Chondrocyte (in vitro differentiated cells): ENCODE measurements at regions not wholly inside any gene's neighbourhood (a gene's known extent, or its start where the extent isn't known, plus 50 kb on each side); places are given as distances from the start of the nearest gene placed in this dataset.
A peak's percentile ranks its signal among the peaks of the same experiment; 100 is the strongest.

ENCODE experiments used
- DNase-seq: peaks from one replicate; pipeline ENCODE4 v3.0.0; 2021; ENCODE audit warnings: mixed read lengths, low spot score
- H3K27ac Mint-ChIP-seq: one replicate; pipeline ENCODE4 v1.8.0; 2021; ENCODE audit warnings: mild to moderate bottlenecking, moderate library complexity, mixed read lengths; ENCODE audit not compliant: unreplicated experiment
- H3K27me3 Mint-ChIP-seq: 2 replicates; pipeline ENCODE4 v1.8.0; 2021; ENCODE audit warnings: low read depth, mixed read lengths
- H3K36me3 Mint-ChIP-seq: 2 replicates; pipeline ENCODE4 v1.8.0; 2021; ENCODE audit warnings: low read depth, mixed read lengths
- H3K4me1 Mint-ChIP-seq: 2 replicates; pipeline ENCODE4 v1.8.0; 2021; ENCODE audit warnings: low read depth, mild to moderate bottlenecking, mixed read lengths
- H3K4me3 Mint-ChIP-seq: one replicate; pipeline ENCODE4 v1.8.0; 2021; ENCODE audit warnings: mild to moderate bottlenecking, moderate library complexity, mixed read lengths; ENCODE audit not compliant: unreplicated experiment
- H3K9me3 Mint-ChIP-seq: 2 replicates; pipeline ENCODE4 v1.8.0; 2021; ENCODE audit warnings: low read depth, mixed read lengths
- TF ChIP-seq, protein P1 (sequence below): fragments of 200-600 bp; sonication (generic); IDR thresholded peaks from 2 replicates; pipeline ENCODE4 v1.5.0; 2021; ENCODE audit warnings: antibody characterized with exemption, mild to moderate bottlenecking, moderate library complexity

DNA sequence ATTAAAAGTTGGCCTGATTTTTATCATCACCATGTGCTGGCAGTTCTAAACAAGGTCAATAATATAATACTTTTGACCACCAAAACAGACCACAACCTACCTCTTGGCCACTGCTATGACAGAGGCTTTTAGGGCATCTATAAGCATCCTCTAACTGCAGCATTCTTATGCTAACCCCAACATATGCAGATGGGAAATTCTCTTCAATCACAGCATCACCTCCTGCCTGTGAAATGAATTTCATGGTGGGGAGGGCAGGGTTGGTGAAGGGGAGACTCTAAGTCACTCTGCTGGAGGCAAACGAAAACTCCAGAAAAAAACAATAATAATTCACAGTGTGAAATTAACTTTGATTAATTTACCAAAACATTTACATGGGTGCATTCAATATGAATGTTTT lies 78.8 kb upstream of the FAR2 start:
- Mint-ChIP-seq H3K27ac (no peak overlapping the region), H3K36me3 (no peaks in the 10 kb centered on the region), H3K4me1 (peaks cover 15% of the 10 kb centered on the region), H3K27me3 (no peaks in the 10 kb centered on the region), H3K4me3 (no peak overlapping the region), H3K9me3 (no peaks in the 10 kb centered on the region)
- DNase-seq: no peak
- TF ChIP-seq, protein P1, sequence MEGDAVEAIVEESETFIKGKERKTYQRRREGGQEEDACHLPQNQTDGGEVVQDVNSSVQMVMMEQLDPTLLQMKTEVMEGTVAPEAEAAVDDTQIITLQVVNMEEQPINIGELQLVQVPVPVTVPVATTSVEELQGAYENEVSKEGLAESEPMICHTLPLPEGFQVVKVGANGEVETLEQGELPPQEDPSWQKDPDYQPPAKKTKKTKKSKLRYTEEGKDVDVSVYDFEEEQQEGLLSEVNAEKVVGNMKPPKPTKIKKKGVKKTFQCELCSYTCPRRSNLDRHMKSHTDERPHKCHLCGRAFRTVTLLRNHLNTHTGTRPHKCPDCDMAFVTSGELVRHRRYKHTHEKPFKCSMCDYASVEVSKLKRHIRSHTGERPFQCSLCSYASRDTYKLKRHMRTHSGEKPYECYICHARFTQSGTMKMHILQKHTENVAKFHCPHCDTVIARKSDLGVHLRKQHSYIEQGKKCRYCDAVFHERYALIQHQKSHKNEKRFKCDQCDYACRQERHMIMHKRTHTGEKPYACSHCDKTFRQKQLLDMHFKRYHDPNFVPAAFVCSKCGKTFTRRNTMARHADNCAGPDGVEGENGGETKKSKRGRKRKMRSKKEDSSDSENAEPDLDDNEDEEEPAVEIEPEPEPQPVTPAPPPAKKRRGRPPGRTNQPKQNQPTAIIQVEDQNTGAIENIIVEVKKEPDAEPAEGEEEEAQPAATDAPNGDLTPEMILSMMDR: no peak

DNA sequence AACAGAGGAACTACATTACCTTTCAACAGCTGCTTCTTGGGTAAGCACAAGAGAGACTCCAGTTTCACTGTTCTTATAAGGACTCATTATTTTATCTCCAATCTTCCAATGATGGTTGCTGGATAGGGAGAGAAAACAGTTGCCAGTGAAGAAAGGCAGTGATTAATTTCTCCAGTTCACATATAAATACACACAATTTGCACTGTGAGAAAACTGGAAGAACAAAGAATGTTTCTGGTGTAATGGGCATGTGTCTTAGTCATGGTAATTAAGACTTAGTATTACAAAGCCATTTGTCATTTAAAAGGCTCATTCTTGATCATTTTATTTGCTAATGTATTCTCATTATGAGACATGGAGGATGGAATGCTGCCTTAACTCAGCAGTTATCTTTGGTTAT lies 78.0 kb upstream of the FAR2 start:
- no peaks in the 10 kb centered on the region for H3K9me3 Mint-ChIP-seq
- H3K27me3 Mint-ChIP-seq: no peaks in the 10 kb centered on the region
- no peak overlapping the region for H3K4me3 Mint-ChIP-seq
- TF ChIP-seq, protein P1: no peak
- no peak overlapping the region for H3K27ac Mint-ChIP-seq
- H3K4me1 Mint-ChIP-seq: peaks cover 15% of the 10 kb centered on the region
- H3K36me3 Mint-ChIP-seq: no peaks in the 10 kb centered on the region
- DNase-seq: no peak

DNA sequence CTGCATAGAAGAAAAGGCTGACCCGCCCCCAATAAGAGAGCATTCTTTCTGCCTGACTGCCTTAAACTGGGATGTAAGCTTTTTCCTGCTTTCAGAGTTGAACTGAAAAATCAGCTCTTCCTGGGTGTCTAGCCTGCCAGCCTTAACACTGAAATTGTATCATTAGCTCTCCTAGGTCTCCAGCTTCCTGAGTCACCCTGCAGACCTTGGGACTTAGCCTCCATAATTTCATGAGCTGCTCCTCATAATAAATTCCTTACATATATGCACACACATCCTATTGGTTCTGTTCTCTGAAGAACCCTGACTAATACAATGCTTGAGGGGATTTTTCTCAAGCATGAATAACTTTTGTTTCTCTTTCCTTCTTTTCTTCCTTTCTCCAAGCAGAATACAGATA lies 76.4 kb upstream of the FAR2 start:
- Mint-ChIP-seq H3K27ac (no peak overlapping the region), H3K4me1 (peaks cover 15% of the 10 kb centered on the region), H3K9me3 (no peaks in the 10 kb centered on the region), H3K36me3 (peaks cover 2% of the 10 kb centered on the region), H3K27me3 (no peaks in the 10 kb centered on the region), H3K4me3 (no peak overlapping the region)
- TF ChIP-seq, protein P1: no peak
- no peak for DNase-seq

DNA sequence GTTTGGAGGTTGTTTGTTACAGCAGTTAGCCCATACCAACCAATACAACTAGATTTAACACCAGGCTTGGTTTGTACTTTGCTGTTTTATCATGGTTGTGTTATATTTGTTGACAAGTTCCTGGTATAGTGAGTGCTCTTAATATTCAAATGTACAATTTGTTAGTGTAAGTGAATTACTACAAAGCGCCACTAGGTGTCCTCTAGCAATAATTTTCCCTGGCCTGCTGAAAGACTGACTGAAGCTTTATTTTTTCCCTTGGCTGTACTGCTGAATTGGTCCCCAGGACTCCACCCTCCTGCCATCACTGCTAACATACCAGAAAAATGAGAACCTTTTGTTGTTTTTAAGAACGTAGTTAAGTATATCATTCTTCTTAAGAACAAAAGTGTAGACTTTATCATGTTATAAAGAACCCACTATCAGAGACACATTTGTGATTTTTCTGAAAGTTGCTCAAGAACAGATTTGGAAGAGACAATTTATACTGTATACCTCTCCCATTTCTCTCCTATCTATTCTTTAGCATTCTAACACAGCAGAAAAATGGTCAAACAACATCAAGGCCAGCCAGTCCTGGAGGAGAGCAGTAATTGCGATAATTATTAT lies 75.3 kb upstream of the FAR2 start:
- Mint-ChIP-seq H3K27ac (no peak overlapping the region), H3K4me3 (no peak overlapping the region), H3K4me1 (peaks cover 15% of the 10 kb centered on the region), H3K36me3 (peaks cover 2% of the 10 kb centered on the region), H3K9me3 (peaks cover 3% of the 10 kb centered on the region), H3K27me3 (no peaks in the 10 kb centered on the region)
- DNase-seq: no peak
- TF ChIP-seq, protein P1: peak; percentile 87

DNA sequence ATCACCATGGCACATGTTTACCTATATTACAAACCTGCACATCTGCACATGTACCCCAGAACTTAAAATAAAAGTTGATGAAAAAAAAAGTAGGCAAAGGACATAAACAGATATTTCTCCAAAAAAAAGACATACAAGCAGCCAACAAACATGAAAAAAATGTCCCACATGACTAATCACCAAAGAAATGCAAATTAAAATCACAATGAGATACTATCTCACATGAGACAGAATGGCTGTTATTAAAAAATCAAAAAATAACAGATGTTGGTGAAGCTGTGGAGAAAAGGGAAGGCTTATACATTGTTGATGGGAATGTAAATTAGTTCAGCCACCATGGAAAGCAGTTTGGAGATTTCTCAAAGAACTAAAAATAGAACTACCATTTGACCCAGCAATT lies 68.0 kb upstream of the FAR2 start:
- DNase-seq: no peak
- Mint-ChIP-seq H3K4me1 (peaks cover 7% of the 10 kb centered on the region), H3K27me3 (no peaks in the 10 kb centered on the region), H3K27ac (no peak overlapping the region), H3K9me3 (peaks cover 3% of the 10 kb centered on the region), H3K36me3 (peaks cover 2% of the 10 kb centered on the region), H3K4me3 (no peak overlapping the region)
- TF ChIP-seq, protein P1: no peak
